ENCODE measurements at regions not wholly inside any gene's neighbourhood (a gene's known extent, or its start where the extent isn't known, plus 50 kb on each side); places are given as distances from the start of the nearest gene placed in this dataset.

DNA sequence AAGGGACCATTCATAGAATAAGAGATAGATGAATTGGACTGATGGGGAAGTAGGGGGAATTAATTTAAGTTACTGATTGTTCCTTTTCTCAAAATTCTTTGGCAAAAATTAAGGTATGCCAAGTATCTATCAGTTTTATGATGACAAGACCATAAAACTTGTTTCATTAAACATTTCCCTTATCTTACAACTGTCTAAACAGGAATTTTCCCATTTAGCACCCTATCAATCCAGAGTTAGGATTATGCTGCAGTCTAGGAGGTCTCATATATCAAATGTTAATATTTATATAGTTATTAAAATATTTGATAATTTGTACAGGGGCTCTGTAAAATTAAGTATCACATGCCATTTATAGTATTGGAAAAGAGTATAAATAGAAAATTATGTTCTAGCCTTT is 51.5 kb upstream of the ARID1B start:
- no peak for DNase-seq (ENCODE audit: low read depth in 2 of 2)

DNA sequence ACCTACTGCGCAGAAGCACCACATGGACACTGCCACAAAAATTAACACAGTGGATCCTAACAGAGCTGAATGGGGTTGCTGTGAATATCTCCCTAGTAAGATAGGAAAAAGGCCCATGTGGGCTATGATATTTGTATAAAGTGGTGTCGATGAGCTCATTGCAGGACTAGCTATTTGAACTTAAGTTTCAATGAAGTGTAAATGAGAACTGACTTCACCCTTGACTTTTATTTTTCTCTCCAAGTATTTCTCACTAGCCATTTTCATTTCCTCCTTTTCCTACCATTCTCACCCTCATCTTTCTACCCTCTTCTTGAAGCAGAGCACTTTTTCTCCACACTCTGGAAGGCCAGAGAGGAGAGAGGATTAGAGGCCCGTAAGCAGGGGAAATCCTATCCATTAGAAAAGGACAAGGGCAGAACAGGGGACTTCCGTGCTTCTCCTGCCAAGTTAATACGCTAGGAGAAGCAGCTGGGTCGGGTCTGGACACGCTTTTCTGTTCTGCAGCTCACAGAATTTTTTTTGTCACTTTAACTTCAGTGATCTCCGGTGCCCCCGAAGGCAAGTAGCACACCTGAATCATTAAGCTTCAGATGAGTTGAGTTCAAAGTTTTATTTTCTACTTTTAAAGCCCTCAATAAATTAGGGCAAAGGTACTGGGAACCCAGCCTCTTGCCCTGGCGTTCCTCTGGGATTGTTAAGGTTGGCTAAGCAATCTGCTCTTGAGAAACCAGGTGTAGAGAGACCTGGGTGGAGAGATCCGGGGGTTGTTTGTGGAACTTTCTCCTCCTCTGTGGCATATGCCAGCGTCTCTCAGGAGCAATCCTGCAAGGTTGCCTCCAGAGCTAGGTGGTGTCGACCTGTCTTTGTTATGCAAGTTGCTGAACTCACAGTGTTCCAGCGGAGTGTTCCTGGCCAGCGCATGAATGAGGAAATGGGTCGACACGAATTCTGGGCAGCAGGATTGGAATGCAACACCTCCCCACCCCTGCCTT is 56.2 kb upstream of the ARID1B start:
- no peak for DNase-seq (ENCODE audit: low read depth in 2 of 2)

DNA sequence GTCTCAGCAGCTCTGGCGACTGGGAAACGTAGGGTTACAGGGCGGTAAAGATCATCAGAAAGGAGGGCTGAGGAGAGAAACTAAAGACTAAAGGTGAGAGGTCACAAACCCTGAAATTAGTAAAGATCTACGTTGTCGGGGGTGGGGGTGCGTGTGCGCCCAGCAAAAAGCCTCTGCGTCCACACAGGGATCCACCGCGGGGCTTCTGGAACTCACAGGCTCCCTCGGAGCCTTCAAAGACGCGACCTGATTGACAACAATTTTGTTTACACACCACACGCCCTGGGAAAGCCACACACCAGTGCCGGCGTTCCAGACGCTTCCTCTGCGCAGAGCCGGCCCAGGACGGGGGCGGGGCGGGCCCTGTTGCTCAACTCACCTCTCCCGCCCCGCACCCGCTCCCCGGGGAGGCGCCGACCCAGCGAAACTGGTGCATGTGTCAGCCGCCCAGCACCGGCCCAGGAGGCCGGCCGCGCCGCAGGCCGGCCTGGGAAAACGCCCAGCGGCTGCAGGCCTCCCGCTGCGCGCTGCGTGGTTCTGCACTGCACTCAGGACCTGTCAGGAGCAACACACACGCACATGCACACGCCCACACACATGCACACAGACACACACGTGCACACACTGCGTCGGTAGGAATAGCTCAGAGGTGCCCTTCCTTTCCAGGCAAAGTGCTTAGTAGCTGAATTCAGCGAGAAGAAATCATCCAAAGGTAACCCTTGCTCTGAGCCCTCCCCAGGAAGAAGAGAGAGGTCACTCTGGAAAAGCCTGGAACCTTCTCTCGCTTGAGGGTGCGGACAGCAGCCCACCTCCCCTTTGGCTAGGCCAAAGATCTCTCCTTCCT is 57.2 kb upstream of the ARID1B start:
- DNase-seq (ENCODE audit: low read depth in 2 of 2) = peak; percentile 43 to 55

DNA sequence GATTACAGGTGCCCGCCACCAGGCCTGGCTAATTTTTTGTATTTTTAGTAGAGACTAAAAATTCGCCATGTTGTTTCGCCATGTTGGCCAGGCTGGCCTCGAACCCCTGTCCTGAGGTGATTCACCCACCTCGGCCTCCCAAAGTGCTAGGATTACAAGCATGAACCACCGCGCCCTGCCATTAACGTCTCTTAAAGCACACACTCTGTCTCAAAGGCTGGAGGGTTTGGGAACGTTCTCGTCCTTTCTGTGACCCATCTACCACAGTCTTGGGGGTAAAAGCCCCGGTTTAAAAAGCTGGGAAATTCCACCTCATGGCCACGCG is 57.8 kb upstream of the ARID1B start:
- no peak for DNase-seq (ENCODE audit: low read depth in 2 of 2)

DNA sequence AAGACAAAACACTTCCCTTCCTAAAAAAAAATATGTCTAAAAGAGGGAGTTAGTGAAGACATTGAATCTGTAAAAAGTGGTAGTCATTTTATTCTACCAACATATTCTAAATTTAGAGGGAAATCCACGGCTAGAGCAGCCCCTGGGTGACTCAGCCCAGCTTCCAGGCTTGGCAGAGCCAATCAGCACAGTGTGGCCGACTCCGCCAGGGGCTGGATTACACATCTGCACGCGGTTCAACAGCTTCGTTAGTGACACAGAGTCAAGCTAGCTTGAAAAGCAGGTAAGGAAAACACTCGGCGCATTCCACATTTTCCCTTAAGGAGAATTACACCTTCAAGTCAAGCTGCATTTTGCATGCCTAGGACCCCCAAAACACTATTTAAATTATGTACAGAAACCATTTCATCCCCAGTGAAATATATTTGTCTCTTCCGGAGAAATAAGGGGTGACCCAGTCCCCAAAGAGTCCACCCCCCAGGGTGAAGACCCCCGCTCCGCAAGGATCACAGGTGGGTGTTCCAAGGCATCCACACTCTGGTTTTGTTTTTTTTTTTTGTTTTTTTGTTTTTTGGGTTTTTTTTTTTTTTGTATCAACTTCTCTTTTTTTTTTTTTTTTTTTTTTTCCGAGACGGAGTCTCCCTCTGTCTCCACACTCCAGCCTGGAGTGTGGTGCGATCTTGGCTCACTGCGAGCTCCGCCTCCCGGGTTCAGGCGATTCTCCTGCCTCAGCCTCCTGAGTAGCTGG is 58.4 kb upstream of the ARID1B start:
- DNase-seq (ENCODE audit: low read depth in 2 of 2) = no peak

DNA sequence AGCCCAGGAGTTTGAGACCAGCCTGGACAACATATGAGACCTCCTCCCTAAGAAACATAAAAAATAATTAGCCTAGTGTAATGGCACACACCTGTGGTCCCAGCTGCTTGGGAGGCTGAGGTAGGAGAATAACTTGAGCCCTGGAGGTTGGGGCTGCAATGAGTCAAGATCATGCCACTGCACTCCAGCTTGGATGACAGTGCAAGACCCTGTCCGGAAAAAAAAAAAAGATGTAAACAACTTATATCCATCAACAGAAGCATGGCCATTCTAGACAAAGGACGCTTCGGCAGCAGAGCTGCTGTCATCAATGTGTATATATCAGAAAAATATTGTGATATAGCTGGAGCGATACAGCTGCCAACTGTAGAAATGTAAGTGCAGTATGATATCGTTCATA is 59.6 kb upstream of the ARID1B start:
- DNase-seq (ENCODE audit: low read depth in 2 of 2) = no peak

DNA sequence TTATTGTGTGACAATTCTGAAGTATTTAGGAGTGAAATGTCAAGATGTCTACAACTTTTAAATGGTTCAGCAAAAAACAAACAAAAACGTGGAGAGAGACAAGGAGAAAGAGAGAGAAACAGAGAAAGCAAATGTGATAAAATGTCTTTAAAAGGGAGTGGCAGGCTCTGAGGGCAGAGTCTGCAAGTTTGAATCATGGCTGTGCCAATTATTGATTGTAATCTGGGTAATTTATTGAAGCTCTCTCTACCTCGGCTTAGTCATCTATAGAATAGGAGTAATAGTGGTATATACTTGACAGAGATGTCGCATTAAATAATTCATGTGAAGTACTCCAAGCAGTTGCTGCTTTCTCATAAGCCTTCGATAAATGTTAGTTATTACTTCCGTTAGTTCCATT is 61.3 kb upstream of the ARID1B start:
- DNase-seq (ENCODE audit: low read depth in 2 of 2) = no peak

DNA sequence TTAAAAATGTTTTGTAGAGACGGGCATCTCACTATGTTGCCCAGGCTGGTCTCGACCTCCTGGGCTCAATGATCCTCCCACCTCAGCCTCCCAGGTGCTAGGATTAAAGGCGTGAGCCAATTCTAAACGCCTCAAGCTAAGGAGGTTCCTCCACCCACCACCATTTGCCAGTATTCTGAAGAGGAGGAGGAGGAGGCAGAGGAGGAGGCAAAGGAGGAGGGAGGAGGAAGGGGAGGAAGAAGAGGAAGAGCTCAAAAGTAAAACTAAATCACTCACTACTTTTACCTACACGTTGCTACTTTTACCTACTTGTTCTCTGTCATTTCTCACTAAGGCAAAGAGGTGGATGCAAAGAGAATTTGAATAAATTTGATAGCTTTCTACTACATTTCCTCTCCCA is 63.6 kb upstream of the ARID1B start:
- DNase-seq (ENCODE audit: low read depth in 2 of 2) = no peak

DNA sequence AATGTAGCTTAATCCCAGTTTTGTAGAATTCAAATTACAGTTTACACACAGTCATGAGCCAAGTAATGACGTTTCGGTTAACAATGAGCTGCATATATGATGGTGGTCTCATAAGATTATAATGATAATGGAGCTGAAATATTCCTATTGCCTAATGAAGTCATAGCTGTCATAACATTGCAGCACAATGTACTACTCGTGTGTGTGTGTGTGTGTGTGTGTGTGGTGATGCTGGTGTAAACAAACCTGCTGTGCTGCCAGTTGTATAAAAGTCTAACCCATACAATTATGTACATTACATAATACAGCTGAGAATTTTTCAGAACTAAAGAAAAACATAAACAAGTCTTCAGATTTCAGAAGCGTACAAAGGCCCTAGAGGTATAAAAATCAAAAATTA is 66.7 kb upstream of the ARID1B start:
- no peak for DNase-seq (ENCODE audit: low read depth in 2 of 2)

DNA sequence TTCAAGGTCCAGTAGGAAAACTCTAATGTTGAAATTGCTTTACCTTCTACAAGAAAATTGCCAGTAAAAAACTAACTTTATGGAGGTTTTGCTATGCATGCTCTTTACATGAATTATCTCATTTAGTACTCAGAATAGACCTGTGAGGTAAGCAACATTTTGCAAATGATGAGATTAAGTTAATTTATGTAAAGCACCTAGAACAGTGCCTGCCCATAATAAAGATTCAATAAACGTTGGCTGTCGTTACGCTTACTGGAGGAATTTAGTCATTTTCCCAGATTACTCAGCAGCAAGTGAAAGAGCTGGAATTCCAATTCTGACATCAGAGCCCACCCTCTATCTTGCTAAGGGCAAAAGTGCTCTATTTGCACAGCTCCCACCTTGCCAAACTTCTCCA is 69.4 kb upstream of the ARID1B start:
- DNase-seq (ENCODE audit: low read depth in 2 of 2) = no peak

DNA sequence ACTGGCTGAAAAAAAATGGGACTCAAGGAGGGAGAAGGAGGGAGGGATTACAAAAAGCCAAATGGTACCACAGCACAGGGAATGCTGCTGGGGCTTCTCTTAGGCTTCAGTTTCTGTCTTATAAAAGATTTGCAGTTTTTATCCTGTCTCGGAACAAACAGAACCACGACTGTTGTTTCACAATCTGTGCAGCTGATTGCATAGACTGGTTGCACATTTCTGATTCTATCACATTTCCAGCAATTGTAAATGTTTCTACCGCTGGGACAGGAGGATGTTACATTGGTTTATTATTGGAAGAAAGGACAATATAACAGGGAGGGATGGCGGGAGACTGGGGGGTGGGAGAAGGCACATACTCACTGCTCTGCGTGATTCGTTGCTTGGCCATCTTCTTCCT is 73.5 kb upstream of the ARID1B start:
- DNase-seq (ENCODE audit: low read depth in 2 of 2) = no peak

DNA sequence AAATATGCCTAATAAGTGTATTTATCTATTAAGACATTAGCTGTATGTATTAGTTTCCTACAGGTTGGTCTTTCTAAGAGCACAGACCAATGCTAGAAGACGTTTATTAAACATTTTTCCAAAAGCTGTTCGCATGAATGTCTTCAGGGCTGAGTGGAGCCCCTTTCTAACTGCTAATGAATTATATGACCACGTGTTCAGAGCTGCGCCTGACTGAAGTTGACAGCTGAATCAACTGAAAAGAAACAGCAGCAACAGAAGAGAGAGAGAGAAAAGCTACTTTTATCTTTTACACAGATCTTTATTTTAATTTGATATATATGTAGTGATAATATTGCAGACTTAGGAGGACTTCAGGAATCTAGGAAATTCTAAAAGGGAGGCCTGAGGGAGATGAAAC is 75.2 kb upstream of the ARID1B start:
- no peak for DNase-seq (ENCODE audit: low read depth in 2 of 2)

DNA sequence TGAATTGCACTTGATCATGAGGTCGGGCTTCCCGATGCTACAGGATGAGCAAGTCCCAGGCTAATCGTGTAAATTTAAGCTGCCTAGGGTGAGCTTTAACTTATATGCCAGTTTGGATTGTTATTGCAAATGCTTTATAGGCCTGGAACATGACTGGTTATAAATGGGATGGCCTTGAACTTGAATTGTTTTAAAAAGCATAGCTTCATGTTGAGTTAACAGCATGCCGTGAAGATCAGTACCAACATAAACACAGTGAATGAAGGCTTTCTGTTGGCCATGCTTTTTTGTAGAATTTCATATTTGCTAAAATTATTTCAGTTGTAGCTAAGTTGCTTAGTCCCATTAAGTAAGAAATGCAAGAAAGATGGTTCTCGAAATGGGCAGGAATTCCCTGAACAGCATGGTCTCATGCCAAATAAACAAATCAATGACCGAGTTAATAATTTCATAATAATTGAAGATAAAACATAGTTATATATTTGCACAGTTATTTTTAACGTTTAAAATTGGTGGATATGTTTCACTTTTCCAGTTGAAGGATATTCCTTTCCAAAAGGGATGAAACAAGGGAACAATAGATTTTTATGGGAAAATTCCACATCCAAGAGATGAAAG is 76.6 kb upstream of the ARID1B start:
- no peak for DNase-seq (ENCODE audit: low read depth in 2 of 2)

DNA sequence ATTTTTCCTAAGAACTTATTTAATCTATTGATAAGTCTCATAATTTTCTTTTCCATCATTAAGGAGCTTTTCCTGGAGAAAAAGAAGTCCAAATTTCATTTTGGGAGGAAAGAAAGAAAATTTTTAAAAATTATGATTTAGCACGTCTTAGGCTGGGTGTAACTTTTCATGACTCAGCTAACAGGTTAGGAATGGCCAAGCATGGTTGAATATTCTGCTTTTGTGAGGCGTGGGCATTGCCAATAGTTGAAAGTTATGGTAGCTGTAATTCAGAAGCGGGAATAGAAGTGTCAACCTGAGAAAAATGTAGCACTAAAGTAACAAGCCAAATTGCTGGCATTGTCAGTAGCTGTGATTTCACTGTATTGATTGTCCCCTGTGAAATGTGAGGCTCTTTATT is 77.2 kb upstream of the ARID1B start:
- no peak for DNase-seq (ENCODE audit: low read depth in 2 of 2)

DNA sequence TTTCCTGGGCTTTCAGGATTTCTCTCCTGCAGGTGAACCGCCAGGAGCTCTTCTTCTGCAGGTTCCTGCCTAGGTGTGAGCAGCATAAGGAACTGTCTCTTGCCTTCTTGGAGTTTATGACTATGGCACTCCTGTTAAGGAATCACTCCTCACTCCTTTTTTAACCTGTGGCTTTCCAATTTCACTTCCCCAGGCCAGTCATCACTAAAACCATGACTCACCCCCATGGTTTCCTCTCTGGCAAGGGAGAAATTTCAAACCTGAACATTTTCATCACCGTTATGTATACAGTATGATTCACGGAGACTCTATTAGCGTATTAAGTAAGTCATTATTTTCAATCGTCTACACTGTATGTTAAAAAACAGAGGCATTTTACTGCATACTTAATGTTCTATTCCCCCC is 78.2 kb upstream of the ARID1B start:
- DNase-seq (ENCODE audit: low read depth in 2 of 2) = no peak

DNA sequence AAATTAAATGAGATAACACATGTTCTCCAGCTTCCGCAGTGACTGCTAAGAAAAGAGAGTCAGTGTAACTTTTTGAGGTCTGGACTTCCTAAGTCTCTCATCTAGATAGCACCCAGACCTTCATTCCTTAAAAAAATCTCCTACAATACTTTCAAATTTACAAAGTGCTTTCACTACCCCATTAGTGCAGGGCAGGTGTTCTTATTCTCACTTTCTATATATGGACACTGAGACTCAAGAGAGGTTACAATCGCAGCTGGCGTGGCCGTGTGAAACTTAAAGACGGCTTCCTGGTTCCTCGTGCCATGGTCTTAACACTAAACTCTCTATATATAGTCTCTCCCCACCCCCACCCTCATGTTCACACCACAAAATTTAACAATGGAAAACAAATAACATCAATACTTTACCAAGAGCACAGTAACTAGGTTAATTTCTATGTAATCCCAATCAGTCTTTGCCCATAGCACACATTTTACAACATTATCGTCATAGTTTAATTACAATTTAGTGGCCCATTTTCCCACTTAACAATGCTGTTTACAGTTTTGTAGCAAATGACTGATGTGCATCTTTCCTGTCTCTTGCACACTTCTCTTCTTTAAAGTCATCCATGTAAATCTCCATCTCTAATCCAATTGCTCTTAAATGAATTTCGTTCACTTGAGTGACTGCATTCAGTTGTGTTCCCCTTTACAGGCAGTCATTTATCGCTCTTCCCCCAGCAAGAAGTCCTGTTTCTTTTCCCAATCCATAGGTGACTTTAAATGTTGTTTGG is 78.8 kb upstream of the ARID1B start:
- DNase-seq (ENCODE audit: low read depth in 2 of 2) = no peak

DNA sequence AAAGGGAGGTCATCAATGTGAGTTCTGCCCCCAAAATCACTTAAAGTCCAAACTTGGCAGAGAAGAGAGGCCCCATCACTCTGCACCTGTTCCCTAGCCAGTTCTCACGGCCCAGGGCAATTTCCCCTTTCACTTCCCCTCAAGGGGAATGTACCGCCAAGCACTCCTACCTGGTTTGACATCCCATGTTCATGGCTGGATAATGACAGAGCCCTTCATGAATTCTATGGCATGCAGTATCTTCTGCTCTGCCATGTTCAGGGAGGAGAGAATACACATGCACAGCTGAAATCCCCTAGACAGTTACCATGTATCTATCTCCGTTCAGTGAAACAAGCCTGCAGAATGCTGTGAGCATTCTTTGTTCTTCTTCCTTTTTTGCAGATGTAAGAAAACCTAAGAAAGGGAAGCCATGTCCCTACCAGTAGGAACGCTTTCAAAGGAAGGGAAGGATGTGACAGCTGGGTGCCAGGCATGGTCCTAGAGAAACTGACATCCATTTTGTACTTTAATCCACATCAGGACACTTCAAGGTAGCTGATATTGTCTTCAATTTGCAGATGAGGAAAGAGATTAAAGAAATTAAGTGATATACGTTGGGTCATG is 79.8 kb upstream of the ARID1B start:
- DNase-seq (ENCODE audit: low read depth in 2 of 2) = no peak

DNA sequence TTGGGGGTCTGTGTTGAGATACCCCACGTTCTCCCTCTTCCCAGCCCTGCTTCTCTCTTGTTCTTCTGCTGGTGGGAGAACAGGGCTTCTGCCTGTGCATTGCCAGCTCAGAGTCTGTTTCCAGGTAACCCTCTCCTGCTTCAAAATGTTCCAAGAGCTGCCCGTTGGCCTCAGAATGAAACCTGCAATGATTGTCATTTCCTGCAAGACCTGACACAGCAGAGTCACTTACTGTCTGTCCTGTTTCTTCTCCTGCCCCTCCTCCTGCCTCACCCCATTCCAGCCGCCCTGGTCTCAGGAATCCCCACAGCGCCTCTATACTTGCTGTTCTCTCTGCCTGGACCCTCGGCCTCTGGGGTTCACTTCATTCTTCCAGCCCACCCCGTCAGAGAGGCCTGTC is 81.4 kb upstream of the ARID1B start:
- no peak for DNase-seq (ENCODE audit: low read depth in 2 of 2)

DNA sequence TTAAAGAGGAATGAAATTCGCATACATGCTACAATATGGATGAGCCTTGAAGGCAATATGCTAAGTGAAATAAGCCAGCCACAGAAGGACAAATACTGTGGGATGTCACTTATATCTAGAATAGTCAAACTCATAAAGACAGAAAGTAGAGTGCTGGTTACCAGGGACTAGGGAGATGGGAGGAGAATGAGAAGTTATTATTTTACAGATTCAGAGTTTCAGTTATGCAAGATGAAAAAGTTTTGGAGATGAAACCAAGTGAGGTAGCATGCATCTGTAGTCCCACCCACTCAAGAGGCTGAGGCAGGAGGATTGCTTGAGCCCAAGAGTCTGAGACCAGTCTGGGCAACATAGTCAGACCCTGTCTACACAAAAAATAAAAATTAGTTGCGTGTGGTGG is 82.5 kb upstream of the ARID1B start:
- DNase-seq (ENCODE audit: low read depth in 2 of 2) = no peak

DNA sequence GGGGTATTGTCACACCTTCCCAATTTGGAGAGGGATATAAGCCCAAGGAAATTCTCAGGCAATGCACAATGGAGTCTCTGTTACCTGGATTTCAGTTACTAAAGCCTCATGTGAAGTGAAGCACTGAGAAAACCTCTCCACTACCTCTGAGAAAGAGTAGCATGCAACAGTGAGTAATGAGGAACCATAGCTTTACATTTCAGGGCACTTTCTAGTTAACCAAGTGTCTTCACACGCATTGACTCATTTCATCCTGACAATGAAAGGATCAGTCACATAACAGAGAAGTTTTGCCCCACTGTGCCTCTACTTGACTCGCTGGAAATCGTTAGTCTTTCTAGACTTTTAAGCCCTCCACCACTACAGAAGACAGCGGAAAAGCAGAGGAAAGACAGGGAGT is 86.2 kb upstream of the ARID1B start:
- no peak for DNase-seq (ENCODE audit: low read depth in 2 of 2)

DNA sequence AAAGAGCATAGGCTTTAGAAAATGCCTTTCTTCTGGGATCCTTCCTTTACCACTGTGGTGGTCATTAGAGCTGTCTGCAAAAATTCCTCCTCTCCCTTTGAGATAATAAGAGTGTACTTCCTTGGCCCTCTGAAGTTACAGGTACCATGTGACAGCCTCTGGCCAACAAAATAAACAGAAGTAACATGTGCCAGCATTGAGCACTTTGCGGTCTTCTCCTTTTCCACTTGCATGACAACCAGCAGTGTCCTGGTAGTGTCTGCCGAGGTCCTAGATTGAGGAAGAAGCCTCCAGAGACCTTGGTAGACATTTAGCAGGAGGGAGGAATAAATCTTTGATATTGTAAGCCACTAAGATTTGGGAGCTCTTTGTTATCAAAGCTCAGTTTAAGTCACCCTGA is 87.5 kb upstream of the ARID1B start:
- DNase-seq (ENCODE audit: low read depth in 2 of 2) = no peak
